HG02678 (cell line): ENCODE measurements at regions not wholly inside any gene's neighbourhood (a gene's known extent, or its start where the extent isn't known, plus 50 kb on each side); places are given as distances from the start of the nearest gene placed in this dataset.

Source experiments
- ATAC-seq: cut with Tn5 transposase; IDR thresholded peaks from one replicate; pipeline ENCODE4 v1.9.1; 2021; ENCODE audit warnings: mild to moderate bottlenecking, moderate library complexity; ENCODE audit not compliant: unreplicated experiment

DNA sequence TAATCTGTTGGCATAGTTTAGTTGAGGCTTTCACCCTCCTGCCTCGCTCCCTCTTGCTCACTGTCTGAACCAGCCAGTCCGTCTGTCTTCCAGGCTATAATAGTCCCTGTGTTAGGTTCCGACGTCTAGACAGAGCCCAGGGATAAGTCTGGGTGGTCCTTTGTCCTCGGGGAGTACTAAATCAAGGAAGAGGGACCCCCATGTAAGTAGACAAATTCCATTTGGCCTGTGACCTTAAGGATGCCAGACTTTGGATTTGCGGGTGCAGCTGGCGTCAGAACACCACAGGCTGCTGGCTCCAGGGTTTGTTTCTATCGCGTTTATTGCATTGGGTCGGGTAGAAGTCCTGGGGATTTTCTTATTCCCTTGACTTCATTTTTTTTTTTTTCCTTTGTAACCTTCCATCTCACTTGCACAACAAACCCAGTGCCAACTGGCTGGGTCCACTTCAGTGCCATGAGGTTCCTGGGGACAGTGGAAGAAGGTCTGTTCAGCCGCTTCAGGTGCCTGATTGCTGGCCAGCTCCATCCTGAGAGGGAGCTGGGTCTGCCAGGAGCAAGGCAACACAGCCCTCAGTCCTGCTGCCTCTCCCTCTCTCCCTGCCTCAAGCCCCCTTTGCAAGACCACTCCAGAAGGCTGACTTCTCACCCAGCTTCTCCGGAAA is 95.4 kb upstream of the KLHL25 start:
- ATAC-seq = no peak

DNA sequence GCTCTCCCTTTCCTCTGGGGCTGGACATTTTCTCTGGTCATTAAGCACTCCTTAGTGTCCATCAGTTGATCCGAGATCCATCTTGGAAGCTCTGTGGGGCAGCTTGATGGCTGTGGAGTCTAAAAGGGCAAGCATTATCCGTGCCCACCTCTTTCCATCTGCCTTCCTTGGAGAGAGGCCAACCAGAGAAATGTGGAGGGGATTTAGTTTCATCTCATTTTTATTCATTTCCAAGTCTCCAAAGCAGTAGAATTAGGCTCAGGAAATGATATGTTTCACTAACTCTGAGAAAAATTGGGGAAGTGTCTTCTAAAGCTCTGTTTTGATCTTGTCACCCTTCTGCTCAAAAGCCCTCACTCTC is 95.9 kb upstream of the KLHL25 start:
- ATAC-seq = no peak

DNA sequence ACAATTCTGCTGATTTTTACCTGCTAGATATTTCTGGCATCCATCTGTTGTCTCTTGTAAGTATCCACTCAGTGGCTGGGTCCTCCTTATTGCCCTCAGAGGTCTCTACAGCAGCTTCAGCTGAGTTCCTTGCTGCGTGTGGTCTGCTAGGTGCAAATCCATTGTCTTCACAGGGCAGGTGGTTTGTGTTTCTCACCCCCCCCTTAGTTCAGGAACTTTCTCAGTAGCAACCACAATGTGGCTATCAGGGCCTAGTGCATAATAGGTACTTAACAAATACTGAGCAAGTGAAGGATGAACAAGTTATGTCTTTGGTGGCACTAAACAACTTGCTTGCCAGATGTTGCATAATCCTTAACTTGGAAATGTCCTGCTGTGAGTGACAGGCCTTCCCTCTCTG is 96.7 kb upstream of the KLHL25 start:
- ATAC-seq = no peak

DNA sequence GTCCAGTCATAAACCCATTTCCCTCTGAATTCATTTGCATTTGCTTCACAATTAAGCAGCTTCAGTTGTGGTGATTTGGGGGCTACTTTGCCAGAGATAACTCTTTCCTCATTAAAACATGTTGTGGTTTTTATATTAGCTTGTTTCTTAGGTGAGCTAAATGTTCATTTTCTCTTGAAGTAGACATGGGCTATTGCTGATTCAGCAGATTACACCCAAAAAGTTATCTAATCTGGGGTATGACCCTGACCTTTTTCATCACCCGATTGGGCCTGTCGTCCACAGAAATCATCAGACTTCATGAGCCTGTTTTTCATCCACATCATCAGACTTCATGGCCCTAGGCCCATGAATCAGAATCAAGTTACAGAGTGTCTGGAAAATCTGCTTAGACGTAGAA is 97.5 kb upstream of the KLHL25 start:
- ATAC-seq = no peak

DNA sequence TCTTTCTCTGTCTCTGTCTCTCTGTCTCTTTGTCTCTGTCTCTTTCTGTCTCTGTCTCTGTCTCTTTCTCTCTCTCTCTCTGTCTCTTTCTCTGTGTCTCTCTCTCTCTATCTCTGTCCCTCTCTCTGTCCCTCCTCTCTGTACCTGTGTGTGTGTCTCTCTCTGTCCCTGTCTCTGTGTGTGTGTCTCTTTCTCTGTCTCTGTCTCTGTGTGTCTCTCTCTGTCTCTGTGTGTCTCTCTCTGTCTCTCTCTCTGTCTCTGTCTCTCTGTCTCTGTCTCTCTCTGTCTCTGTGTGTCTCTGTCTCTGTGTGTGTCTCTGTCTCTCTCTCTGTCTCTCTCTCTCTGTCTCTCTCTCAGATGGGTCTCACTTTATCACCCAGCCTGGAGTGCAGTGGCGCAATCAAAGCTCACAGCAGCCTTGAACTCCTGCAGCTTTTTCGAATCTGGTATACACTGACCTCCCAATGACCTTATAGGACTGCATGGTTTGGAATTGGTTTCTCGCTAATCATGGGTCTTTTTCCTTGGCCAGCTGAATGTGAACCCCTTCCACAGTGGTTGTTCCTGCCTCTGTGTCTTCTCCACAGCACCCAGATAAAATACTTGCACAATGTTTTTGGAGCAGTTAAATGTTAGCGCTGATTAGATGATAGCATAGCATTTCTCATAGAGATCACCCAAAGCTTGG is 102.6 kb upstream of the KLHL25 start:
- ATAC-seq = no peak

DNA sequence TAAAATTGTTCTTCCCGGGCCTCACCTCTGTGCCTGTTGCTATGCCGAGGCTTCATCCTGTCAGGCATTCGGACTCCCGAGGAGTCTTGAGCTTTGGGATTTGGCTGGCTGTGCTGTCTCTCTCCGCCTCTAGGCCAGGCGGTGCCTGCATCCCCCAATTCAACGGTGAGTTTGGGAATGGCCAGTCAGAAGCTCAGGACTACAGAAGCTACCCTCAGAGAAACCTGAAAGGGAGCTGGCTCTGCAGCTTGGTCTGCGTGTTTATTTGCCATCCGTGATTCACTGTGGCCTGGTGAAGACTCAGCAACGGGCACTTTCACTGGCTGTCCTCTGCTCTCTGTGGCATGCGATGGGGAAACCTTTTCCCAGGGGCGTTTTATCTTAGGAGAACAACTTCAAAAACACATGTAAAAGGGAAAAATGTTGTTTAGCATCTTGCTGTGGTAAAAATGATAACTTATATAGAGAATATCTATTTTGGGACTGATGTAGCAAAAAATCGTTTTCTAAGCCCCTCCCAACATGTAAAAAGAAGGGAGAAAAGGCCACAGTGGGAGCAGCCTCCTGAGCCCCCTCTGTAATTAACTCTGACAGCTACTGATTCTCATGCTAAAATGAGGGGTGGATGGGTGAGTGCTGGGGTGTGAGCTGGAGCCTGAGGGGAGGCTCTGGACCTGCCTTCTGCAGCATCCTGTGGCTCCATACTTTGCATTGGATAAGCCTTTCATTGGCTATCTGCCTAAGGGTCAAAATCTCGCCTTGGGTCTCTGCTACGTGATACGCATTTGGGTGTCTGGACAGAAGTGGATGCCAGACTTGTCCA is 103.4 kb upstream of the KLHL25 start:
- no peak for ATAC-seq

GRCh38 chr15:85899927-85900326 is 105.2 kb upstream of the KLHL25 start:
- ATAC-seq = no peak

DNA sequence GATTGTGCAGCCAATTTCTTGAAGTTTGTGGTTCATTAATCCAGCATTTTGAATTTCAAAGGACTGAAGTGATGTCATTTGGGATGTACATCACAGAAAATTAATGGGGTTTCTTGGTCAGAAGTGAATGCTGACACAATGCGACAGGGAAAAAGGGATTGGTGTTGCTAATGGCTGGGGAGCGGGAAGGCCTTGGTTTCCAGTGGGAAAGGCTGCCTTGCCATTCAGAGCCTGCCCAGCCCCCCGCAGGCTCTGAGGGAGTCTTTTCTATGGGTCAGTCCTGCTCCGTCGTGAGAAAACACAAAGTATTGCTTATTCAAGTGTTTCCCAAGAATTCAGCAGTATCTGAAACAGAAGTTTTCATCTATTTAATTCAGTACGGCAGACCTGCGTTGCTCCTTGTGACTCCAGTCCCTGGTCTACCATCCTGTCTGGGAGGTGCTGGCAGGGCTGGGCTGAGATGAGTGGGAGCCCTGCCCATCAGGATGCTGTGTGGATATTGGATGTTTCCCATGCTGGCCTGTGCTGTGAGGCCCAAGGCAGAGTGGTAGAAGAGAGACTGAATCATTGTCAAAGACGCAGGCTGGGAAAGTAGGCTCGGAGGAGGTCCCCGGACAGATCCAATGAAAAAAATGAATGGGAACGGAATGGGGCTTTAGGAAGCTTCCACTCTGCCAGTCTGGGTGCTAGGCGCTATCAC is 111.2 kb upstream of the KLHL25 start:
- no peak for ATAC-seq

DNA sequence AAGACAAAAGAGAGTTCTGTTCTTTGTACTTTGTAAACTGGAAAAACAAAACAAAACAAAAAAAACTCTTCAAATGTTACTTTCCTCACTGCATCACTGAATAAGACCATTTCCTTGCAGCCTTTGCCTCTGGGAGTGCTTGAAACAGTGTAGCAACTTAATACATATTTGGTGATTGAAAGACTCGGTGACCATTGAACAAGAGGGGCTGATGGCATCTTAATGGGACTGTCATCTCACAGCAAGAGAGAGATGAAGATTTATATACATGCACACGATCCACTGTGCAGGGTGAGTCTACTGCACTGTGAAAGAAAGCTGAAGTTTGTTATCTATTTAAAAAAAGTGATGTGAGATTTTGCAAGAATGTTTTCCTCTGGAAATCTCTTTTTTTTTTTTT is 111.9 kb upstream of the KLHL25 start:
- ATAC-seq = no peak

DNA sequence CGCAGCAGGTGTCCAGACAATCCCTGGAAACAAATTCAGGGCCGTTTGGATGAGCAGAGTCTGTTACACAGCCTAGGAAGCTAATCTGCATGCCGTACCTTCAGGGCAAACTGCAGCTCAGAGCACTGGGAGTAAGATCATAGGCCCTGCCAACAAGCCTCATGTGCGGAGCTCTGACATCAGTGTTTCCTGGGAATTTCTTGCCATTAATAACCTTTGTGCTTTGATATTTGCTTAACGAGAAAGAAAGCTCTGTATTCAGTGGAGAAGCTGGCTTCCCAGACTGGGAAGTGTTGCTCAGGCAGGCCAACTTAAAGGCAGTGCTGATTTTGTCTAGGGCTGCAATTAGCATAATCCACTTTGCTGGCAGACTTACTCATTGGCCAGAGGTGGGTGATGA is 116.1 kb upstream of the KLHL25 start:
- ATAC-seq = no peak

DNA sequence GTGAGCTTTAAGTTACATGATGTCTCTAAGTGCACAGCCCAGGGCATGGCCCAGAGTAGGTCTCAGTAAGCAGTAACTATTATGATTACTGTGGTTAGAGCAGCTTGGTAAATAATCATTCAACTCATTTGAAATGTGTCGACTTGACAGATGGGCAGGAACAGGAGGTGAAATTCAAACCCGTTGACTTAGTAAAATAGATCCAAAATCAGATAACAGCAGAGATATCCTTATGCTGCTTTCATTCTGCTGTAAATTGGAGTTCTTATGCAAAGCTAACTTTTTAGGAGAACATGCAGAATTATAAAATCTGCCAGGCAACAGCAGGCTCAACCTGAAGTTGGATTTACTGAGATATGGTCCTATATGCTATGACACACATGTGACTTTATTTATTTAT is 118.7 kb upstream of the KLHL25 start:
- ATAC-seq = no peak

GRCh38 chr15:85920956-85921355 is 126.2 kb upstream of the KLHL25 start:
- ATAC-seq = no peak

GRCh38 chr15:85924088-85924487 is 129.4 kb upstream of the KLHL25 start:
- no peak for ATAC-seq

DNA sequence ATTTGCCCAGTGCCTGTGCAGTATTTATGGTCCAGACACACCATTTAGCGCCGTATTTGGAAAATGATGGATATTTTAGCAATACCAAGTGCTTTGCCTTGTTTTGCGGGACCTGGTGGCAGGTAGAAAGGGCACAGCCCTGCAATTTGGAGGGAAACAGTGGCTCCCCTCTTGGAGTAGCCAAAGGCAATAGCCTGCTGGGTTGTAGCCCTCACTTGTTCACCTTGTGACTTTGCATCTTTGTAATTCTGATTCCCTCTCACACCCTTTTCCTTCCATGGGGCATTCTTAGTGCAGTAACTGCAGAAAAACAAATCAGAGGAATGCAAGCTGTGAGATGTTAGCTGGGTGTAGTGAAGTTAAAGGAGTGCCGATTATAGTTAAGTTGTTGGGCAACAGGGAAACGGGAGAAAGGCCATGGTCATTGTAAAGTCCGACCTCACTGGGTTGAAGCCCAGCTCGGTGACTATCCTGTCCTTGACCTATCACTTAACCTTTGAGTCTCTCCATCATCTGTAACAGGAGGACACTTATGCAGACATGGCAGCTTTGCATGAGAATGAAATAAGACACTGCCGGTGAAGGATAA is 131.0 kb upstream of the KLHL25 start:
- no peak for ATAC-seq

GRCh38 chr15:85926834-85927233 is 132.1 kb upstream of the KLHL25 start:
- ATAC-seq = no peak

- ATAC-seq = no peak
Measured at GRCh38 chr15:85927931-85928537, 133.3 kb upstream of the KLHL25 start.

GRCh38 chr15:85929786-85930185 is 135.1 kb upstream of the KLHL25 start:
- no peak for ATAC-seq

DNA sequence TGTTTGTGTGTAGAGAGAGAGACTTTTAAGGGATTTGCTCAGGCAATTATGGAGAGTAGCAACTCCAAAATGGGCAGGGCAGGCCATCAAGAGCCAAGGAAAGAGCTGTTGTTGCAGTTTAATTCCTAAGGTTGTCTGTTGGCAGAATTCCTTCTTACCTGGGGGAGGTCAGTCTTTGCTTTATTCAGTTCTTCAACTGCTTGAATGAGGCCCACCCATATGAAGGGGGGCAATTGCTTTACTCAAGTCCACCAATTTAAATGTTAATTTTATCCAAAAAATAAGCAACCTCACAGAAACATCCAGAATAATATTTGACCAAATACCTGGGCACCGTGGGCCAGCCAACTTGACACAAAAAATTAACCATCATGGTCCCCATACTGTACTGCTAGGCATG is 137.7 kb upstream of the KLHL25 start:
- ATAC-seq = no peak

DNA sequence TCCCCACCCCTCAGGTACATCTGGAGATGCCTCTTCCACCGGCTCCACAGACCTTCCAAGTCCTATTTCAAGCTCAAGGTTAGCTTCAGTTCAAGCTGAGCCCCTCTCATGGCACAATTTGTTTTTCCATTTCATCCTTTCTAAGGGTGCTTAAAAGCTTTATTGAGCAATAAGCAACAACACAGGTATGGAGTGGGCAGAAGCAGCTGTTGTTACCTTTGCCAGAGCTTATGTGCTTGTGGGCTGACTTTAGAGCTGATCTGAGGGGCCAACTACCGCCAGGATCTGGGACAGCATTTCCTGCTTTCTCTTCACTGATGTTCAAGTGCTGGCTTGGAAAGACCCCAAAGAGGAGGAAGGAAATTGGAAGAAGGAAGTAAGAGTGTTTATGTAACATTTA is 140.0 kb upstream of the KLHL25 start:
- ATAC-seq = no peak

DNA sequence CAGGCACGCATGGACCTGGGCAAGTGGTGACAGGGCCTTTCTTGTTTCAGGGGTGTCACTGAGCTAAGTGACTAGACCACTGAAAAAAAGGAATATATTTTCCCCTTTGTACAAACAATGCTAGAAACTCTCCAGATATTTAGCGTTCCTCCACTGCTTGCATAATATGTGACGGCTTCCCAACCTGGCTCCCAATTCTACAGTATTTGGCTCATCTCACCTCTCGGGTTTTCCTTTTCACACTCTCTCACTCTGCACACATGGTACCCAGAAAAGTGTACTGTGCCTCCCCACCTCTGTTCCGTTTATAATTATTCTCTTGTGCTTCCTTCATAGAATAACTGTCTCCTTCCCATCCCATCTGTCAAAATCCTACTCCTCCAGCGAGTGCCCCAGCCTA is 140.5 kb upstream of the KLHL25 start:
- no peak for ATAC-seq

GRCh38 chr15:85937661-85938060 is 142.0 kb upstream of the AGBL1 start:
- ATAC-seq = no peak
